GM18526 (cell line): ENCODE measurements at regions not wholly inside any gene's neighbourhood (a gene's known extent, or its start where the extent isn't known, plus 50 kb on each side); places are given as distances from the start of the nearest gene placed in this dataset.

ENCODE experiments used
- POLR2A ChIP-seq: IDR thresholded peaks from 3 replicates; pipeline ENCODE4 v1.6.1; 2011; ENCODE audit not compliant: insufficient read length; ENCODE audit errors: extremely low read depth

DNA sequence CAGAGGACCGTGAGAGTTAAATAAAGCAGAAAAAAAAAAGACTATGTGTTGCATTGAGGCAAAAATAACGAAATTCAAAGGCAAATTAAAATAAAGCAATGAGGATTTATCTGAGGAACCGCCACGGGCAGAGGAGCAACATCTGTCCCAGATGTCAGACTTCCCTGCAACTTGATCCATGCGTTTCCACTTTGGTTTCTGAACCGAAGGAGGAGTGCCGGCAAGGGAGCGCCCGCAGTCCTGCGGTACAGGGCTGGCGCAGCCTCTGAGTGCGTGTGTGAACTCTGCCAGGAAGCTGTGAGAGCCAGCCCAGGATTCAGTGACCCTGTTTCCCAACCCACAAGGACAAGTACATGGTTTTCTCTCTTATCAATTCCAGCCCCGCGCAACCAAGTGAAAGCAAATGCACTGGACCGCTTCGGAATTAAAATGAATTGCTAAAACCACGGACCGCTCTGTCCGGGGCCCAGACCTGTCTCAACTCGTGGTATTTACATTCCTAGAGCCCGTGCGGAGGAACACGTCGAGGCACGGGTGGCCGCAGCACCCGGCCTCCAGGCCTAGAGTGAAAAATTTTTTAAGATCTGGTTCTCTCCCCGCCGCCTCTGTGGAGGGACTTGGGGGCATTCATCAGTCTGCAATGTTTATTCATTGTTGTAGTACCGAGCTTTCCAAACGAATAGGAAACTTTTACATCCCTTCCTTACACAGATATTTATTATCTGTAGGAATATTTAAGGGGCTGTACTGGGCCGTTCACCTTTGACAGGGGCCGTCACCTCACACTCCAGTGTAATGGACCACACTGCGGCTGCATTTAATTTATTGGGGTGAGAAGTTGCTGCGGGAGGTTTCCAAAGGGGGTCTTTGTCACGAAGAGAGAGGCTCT, 291.5 kb upstream of the NFE2L3 start:
- TF ChIP-seq POLR2A, result no peak

DNA sequence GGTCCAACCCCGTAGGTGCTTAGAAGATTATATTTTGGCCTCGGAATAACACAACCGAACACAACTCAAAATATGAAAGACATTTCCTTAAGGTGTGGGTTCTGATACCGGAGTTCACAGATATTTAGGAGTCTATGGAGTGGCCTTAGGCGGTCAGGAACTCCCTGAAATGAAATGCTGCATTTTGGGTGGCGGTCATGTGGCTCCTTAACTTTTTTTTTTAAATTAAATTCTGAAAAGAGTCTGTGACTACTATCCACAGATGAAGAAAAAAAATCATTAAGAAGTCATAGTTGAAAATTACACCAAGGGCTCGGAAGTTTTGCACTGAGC, 290.9 kb upstream of the NFE2L3 start:
- TF ChIP-seq POLR2A, result no peak

DNA sequence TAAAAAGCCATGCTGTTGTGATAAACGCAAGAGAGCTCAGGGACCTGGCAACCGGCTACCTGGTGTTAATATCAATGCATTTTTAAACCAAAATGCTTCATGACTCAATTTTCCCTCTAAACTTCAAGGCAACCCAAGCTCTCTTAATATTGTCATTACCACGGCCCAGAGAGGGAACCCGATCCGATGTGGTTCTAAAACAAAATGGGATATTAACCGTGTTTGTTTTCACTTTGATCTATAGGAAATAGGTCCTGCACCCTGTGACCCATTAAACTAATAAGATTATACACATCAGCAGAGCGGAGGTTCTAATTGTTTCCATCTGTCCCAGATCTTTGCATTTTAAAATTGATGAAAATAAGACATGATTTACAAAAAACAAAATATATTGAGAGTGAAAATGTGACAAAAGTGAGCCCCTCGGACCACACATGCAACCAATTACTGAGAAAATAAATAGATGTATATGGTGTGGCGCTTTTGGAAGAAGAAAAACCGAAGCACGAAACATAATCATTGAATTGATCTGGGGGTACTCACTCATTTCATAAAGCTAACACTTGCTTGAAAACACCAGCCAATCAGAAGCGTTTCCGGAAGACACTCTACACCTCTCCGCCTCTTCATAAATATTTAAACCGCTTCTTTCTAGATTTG, 290.3 kb upstream of the NFE2L3 start:
- no peak for TF ChIP-seq POLR2A

DNA sequence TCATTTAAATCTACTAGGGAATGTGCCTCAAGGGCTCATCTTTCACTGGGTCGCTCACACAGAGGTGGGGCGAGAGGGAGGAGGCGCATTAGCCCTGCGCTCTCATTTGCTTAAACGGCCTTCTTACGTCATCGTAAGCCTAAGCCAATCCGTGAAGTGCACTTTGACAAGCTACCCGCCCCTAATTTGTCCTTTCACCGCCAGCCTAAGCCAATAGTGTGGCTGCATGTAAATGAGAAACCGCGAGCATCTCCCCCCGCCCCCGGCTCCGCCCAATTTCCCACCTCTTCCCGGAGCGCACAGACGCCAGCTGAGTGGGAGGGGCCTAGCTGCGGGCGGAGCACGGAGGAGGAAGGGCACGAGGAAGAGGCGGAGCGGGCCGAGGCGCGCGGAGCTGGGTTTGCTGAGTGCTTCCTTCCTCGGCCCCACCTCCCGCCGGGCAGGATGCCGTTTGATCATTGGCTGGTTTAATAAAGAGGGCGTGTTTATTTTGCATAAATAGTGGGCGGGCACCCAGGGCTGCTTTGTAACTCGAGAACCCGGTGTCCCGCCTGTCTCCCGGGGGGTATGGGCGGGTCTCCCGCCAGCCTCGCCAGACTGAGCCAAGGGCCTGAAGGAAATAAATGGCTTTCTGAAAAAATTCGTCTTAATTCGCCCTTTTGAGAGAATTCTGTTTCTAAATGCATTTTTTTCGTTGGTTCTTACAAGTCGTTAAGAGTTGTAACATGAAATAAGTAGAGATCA, 289.6 kb upstream of the NFE2L3 start:
- TF ChIP-seq POLR2A, result no peak

- TF ChIP-seq POLR2A, result no peak
These were observed 288.8 kb upstream of the NFE2L3 start for GRCh38 chr7:25863005-25863728.

DNA sequence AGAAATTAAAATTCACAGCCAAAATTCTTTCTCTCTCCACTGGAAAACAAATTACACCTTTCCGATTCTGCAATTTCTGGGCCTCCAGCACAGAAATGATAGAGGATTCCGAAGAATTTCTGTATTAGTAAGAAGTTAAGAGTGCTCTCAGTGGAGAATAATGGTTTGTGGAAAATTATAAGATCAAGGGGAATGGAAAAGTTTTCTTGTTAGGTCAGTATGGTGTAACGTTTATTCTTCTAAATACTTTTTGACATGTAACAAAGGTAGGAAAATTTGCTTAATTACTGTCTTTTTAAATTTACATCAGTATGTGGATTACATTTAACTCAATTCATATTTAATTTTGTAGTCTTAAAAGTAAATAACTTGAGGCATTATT, 288.3 kb upstream of the NFE2L3 start:
- no peak for TF ChIP-seq POLR2A

- no peak for TF ChIP-seq POLR2A
These were observed 287.5 kb upstream of the NFE2L3 start for GRCh38 chr7:25864511-25864910.

GRCh38 chr7:25864943-25865751, 286.9 kb upstream of the NFE2L3 start:
- no peak for TF ChIP-seq POLR2A

DNA sequence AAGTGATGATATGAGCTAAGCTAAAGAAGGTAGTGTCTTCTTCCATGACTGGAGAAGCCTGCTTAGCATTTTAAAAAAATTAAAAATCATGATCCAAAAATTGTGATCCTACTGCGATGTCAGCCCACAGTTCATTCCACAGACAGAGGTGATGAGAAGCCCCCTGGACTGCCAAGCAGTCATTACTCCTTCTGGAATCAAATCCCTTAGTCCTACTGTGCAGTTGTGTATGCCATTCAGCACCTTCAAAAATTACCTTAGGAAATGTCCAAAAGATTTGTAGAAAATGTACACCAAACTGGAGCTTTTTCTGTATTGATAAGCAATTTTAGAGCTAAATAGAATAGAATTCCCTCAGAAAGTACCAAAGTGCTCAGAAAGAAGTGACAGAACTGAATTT, 283.5 kb upstream of the NFE2L3 start:
- no peak for TF ChIP-seq POLR2A

DNA sequence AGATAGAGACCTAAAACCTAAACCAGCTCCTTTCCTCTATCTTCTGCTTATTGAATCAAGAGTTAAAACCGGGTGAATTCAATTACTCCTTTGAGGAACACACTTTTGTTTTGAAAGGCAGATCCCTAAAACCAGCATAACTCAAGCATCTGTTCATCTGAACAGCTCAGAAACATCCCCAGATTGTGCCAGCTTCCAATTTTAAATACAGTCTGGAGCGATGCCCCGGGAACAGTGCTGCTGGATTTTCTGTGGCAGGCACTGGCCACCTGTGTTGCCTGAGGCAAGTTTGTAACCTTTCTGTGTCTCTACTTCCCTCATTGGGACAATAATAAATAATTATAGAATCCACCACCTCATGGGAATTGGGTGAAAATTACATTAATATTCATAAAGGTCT, 281.4 kb upstream of the NFE2L3 start:
- TF ChIP-seq POLR2A, result no peak

GRCh38 chr7:25876092-25876491, 275.9 kb upstream of the NFE2L3 start:
- no peak for TF ChIP-seq POLR2A

DNA sequence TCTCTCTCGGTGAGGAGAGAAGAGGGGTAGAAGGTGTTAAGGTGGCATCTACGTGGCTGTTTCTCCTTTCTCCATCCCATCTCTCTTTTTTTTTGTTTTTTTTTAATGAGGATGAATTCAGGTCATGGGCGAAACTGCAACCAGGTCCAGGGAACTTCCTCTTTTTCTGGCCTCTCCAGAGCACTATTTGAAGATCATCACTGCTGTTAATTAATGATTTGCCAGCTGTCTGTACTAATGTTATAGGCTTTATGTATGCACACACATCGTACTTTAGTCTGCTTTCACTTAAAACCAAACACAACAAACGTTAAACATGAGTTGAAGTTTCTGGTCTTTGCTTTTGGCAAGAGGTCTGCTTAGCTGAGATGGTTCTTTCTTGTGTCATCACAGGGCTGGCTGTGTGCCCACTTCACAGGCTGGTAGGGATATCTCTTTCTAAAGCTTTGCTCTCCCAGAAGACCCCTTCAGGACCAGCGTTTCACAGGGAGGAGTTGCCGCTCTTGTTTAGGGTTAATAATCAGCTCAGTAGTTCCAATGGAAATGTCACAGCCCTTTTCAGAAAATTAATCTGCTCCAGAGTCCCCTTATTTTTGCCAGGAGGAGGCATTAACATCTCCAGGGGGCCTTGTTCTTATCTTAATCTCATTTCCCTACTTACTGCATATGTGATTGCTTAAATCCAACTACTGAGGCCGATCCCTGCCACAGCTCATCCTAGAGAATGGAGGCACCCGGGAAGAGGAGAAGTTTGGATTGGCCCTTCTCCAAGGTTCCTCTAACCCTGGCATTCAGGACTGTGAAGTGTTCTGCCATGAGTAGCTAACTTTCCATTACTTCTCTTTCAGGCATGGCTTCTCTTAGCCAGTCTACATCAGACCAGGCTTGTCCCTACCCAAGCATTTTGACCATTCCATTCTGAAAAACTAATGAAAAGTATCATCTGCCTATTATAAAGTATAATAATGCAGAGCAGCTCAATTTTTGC, 273.9 kb upstream of the NFE2L3 start:
- no peak for TF ChIP-seq POLR2A

DNA sequence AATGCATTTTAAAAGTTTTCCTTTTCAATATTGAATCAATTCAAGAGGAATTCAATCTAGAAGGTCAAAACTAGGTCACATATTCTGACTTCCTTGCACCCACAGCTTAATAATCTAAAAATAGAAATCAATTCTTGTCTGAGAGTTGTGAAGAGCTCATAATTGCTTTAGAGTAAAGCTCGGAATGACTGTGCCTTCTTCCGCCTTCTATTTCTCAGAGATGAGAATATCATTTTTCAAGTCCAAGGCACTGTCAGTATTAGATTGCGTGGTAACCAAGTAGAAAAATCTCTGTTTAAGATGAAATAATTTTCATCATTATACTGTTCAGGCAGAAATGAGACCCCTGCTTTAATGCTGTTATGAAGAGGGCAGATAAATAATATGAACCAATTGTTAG, 272.2 kb upstream of the NFE2L3 start:
- no peak for TF ChIP-seq POLR2A
